ENCODE measurements at regions not wholly inside any gene's neighbourhood (a gene's known extent, or its start where the extent isn't known, plus 50 kb on each side); places are given as distances from the start of the nearest gene placed in this dataset.

DNA sequence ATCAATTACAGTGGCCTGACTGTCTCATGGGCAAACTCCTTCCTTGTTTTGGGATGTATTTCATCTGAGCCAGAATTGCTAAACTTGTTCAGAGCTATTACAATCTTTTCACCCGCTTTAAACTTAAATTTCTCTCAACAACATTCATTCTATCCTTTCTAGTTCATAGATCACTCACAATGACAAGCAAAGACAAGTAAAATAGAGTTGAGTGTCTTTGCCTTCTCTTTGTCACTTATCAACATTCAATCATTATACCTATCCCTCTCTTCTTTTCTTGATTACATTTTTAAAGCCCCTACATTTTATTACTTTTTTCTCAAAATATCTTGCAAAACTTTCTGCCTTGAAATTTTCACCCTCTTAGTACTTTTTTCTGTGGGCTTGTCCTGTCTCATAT, 1113.1 kb downstream of the PCDH17 start:
- TF ChIP-seq, protein P1, sequence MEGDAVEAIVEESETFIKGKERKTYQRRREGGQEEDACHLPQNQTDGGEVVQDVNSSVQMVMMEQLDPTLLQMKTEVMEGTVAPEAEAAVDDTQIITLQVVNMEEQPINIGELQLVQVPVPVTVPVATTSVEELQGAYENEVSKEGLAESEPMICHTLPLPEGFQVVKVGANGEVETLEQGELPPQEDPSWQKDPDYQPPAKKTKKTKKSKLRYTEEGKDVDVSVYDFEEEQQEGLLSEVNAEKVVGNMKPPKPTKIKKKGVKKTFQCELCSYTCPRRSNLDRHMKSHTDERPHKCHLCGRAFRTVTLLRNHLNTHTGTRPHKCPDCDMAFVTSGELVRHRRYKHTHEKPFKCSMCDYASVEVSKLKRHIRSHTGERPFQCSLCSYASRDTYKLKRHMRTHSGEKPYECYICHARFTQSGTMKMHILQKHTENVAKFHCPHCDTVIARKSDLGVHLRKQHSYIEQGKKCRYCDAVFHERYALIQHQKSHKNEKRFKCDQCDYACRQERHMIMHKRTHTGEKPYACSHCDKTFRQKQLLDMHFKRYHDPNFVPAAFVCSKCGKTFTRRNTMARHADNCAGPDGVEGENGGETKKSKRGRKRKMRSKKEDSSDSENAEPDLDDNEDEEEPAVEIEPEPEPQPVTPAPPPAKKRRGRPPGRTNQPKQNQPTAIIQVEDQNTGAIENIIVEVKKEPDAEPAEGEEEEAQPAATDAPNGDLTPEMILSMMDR (conservative IDR thresholded peaks at IDR 0.05; ENCODE audit: low read length), result no peak
- no peak for TF ChIP-seq EZH2phosphoT487 (IDR thresholded peaks at IDR 0.05; ENCODE audit: borderline replicate concordance)
